Type B pancreatic cell (in vitro differentiated cells): ENCODE measurements at regions not wholly inside any gene's neighbourhood (a gene's known extent, or its start where the extent isn't known, plus 50 kb on each side); places are given as distances from the start of the nearest gene placed in this dataset.

Experiments
- DNase-seq: peaks from one replicate; pipeline ENCODE4 v3.0.0; 2021; ENCODE audit warnings: mixed read lengths; ENCODE audit not compliant: unreplicated experiment; ENCODE audit errors: extremely low spot score
- H3K27ac Mint-ChIP-seq: 2 replicates; pipeline ENCODE4 v1.8.0; 2021; ENCODE audit warnings: mild to moderate bottlenecking, mixed read lengths
- H3K27me3 Mint-ChIP-seq: 2 replicates; pipeline ENCODE4 v1.8.0; 2021; ENCODE audit warnings: mixed read lengths
- H3K36me3 Mint-ChIP-seq: 2 replicates; pipeline ENCODE4 v1.8.0; 2021; ENCODE audit warnings: mixed read lengths
- H3K4me1 Mint-ChIP-seq: one replicate; pipeline ENCODE4 v1.8.0; 2021; ENCODE audit warnings: mixed read lengths; ENCODE audit not compliant: unreplicated experiment
- H3K4me3 Mint-ChIP-seq: 2 replicates; pipeline ENCODE4 v1.8.0; 2021; ENCODE audit warnings: mild to moderate bottlenecking, mixed read lengths
- H3K9me3 Mint-ChIP-seq: 2 replicates; pipeline ENCODE4 v1.8.0; 2021; ENCODE audit warnings: mixed read lengths
- CTCF ChIP-seq: fragments of 200-600 bp; sonication (generic); conservative IDR thresholded peaks from 2 replicates; pipeline ENCODE4 v1.5.0; 2021; ENCODE audit warnings: antibody characterized with exemption, mild to moderate bottlenecking

GRCh38 chr20:50381075-50381732 lies 129.0 kb upstream of the PTPN1 start:
- Mint-ChIP-seq H3K27me3 (no peaks in the 10 kb centered on the region), H3K9me3 (peaks cover 5% of the 10 kb centered on the region), H3K36me3 (peaks cover 4% of the 10 kb centered on the region), H3K4me1 (peaks cover 55% of the 10 kb centered on the region), H3K4me3 (no peak overlapping the region), H3K27ac (no peak overlapping the region)
- TF ChIP-seq CTCF: no peak
- DNase-seq: no peak

GRCh38 chr20:50381771-50382593 lies 128.2 kb upstream of the PTPN1 start:
- Mint-ChIP-seq H3K36me3 (peaks cover 4% of the 10 kb centered on the region), H3K4me3 (no peak overlapping the region), H3K9me3 (peaks cover 5% of the 10 kb centered on the region), H3K27ac (peak overlapping the region; percentile 52), H3K27me3 (no peaks in the 10 kb centered on the region), H3K4me1 (peaks cover 59% of the 10 kb centered on the region)
- DNase-seq: no peak
- no peak for TF ChIP-seq CTCF

GRCh38 chr20:50385733-50386640 lies 124.2 kb upstream of the PTPN1 start:
- no peaks in the 10 kb centered on the region for H3K27me3 Mint-ChIP-seq
- peak overlapping the region; percentile 30 for H3K4me3 Mint-ChIP-seq
- no peak for DNase-seq
- no peak for TF ChIP-seq CTCF
- H3K9me3 Mint-ChIP-seq: peaks cover 5% of the 10 kb centered on the region
- H3K27ac Mint-ChIP-seq: peak overlapping the region; percentile 49
- peaks cover 4% of the 10 kb centered on the region for H3K36me3 Mint-ChIP-seq
- peaks cover 47% of the 10 kb centered on the region for H3K4me1 Mint-ChIP-seq

- H3K36me3 Mint-ChIP-seq: peaks cover 4% of the 10 kb centered on the region
- no peaks in the 10 kb centered on the region for H3K27me3 Mint-ChIP-seq
- H3K9me3 Mint-ChIP-seq: peaks cover 5% of the 10 kb centered on the region
- no peak overlapping the region for H3K4me3 Mint-ChIP-seq
- H3K4me1 Mint-ChIP-seq: peaks cover 40% of the 10 kb centered on the region
- no peak for TF ChIP-seq CTCF
- H3K27ac Mint-ChIP-seq: no peak overlapping the region
- DNase-seq: no peak
Measured at GRCh38 chr20:50386641-50386960, 123.6 kb upstream of the PTPN1 start.

GRCh38 chr20:50387218-50387995 lies 122.8 kb upstream of the PTPN1 start:
- Mint-ChIP-seq H3K9me3 (peaks cover 5% of the 10 kb centered on the region), H3K36me3 (peaks cover 4% of the 10 kb centered on the region), H3K27ac (no peak overlapping the region), H3K27me3 (no peaks in the 10 kb centered on the region), H3K4me3 (no peak overlapping the region), H3K4me1 (peaks cover 34% of the 10 kb centered on the region)
- TF ChIP-seq CTCF: no peak
- DNase-seq: no peak
